B cell (primary cell): ENCODE measurements at regions not wholly inside any gene's neighbourhood (a gene's known extent, or its start where the extent isn't known, plus 50 kb on each side); places are given as distances from the start of the nearest gene placed in this dataset.

Source experiments
- EZH2 ChIP-seq: IDR thresholded peaks from 2 replicates; pipeline ENCODE4 v1.6.1; 2012; ENCODE audit warnings: borderline replicate concordance, low read depth, mild to moderate bottlenecking, moderate library complexity, low read length; ENCODE audit not compliant: insufficient read depth, poor library complexity, severe bottlenecking
- TF ChIP-seq, protein P1 (sequence below): fragments of 200-600 bp; IDR thresholded peaks from one replicate; pipeline ENCODE4 v1.8.0; 2022; ENCODE audit warnings: antibody characterized with exemption, mild to moderate bottlenecking

DNA sequence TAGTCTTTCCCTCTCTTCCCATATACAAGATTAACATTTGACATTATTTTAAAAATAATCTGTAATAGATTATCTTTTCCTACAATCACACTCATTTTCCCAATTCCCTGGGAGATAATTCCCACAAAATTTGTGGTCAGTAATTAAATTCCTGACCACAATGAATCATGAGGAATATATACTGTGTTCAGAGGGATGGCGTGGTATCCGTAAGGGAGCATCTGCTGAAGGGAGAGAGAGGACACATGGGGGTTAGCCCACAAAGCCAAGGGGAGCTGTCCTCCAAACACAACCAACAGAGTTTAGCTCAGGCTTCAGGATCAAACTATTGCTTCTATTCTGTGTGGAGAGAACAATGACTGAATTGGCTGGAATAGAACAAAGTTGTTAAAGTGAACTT is 57.1 kb upstream of the PPP2R5A start:
- TF ChIP-seq, protein P1, sequence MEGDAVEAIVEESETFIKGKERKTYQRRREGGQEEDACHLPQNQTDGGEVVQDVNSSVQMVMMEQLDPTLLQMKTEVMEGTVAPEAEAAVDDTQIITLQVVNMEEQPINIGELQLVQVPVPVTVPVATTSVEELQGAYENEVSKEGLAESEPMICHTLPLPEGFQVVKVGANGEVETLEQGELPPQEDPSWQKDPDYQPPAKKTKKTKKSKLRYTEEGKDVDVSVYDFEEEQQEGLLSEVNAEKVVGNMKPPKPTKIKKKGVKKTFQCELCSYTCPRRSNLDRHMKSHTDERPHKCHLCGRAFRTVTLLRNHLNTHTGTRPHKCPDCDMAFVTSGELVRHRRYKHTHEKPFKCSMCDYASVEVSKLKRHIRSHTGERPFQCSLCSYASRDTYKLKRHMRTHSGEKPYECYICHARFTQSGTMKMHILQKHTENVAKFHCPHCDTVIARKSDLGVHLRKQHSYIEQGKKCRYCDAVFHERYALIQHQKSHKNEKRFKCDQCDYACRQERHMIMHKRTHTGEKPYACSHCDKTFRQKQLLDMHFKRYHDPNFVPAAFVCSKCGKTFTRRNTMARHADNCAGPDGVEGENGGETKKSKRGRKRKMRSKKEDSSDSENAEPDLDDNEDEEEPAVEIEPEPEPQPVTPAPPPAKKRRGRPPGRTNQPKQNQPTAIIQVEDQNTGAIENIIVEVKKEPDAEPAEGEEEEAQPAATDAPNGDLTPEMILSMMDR = no peak
- TF ChIP-seq EZH2 = no peak
